KOPT-K1 (cell line): ENCODE measurements at regions not wholly inside any gene's neighbourhood (a gene's known extent, or its start where the extent isn't known, plus 50 kb on each side); places are given as distances from the start of the nearest gene placed in this dataset.

Experiments
- H3K27ac ChIP-seq: fragments of 200-600 bp; sonication (generic); 2 replicates; pipeline ENCODE4 v1.5.1; 2016; ENCODE audit warnings: antibody characterized with exemption, mild to moderate bottlenecking, low read depth, low read length; ENCODE audit not compliant: poor library complexity, severe bottlenecking
- H3K36me3 ChIP-seq: fragments of 200-600 bp; sonication (generic); 2 replicates; pipeline ENCODE4 v1.5.1; 2017; ENCODE audit warnings: antibody characterized with exemption, mild to moderate bottlenecking, low read length, moderate library complexity; ENCODE audit not compliant: insufficient read depth
- H3K9me3 ChIP-seq: fragments of 200-600 bp; sonication (generic); 2 replicates; pipeline ENCODE4 v1.5.1; 2017; ENCODE audit warnings: antibody characterized with exemption, low read length, mild to moderate bottlenecking; ENCODE audit not compliant: insufficient read depth, poor library complexity, severe bottlenecking

DNA sequence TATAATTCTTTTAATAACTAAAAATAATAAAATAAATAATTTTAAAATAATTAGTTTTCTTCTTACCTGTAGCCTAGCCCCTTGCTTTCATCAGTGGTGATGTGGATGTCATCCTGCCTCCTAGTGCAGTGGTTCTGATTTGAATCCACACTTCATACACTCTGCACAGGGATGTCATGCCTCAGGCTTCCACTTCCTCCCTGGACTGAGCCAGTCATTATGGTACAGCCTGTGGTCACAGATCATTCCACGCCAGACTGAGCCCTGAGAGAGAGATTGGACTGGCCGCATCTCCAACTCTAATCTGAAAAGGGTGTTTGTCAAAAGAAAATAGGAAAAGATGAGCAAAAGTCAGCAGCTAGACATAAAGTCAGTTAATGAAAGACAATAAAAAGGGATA is 436.2 kb upstream of the IGFBP3 start:
- no peak overlapping the region for H3K27ac ChIP-seq
- H3K9me3 ChIP-seq: no peaks in the 10 kb centered on the region
- H3K36me3 ChIP-seq: no peaks in the 10 kb centered on the region

DNA sequence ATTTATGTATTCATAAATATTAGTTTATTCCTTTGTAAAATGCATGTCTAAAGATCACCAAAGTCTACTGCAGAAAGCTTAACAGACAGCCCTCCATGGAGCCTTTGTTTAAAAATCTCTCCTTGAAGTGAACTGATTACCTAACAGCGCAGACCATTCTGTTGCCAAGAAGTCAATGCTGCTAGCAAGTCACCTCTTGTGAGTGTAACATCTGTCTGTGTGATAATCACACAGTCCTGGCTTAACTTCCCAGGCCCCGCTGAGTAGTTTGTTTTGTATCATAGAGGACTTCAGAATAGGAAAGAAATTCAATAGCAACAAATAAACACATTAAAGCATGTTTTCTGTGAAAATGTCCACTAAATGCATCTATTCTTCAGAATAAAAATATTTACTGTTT is 435.3 kb upstream of the IGFBP3 start:
- no peaks in the 10 kb centered on the region for H3K36me3 ChIP-seq
- no peaks in the 10 kb centered on the region for H3K9me3 ChIP-seq
- H3K27ac ChIP-seq: no peak overlapping the region

GRCh38 chr7:46355331-46355730 is 434.3 kb upstream of the IGFBP3 start:
- Histone ChIP-seq H3K27ac (no peak overlapping the region), H3K36me3 (no peaks in the 10 kb centered on the region), H3K9me3 (no peaks in the 10 kb centered on the region)

GRCh38 chr7:46352004-46352954 is 431.2 kb upstream of the IGFBP3 start:
- H3K27ac ChIP-seq: no peak overlapping the region
- H3K9me3 ChIP-seq: no peaks in the 10 kb centered on the region
- H3K36me3 ChIP-seq: no peaks in the 10 kb centered on the region

GRCh38 chr7:46349490-46349889 is 428.4 kb upstream of the IGFBP3 start:
- Histone ChIP-seq H3K36me3 (no peaks in the 10 kb centered on the region), H3K9me3 (no peaks in the 10 kb centered on the region), H3K27ac (no peak overlapping the region)

DNA sequence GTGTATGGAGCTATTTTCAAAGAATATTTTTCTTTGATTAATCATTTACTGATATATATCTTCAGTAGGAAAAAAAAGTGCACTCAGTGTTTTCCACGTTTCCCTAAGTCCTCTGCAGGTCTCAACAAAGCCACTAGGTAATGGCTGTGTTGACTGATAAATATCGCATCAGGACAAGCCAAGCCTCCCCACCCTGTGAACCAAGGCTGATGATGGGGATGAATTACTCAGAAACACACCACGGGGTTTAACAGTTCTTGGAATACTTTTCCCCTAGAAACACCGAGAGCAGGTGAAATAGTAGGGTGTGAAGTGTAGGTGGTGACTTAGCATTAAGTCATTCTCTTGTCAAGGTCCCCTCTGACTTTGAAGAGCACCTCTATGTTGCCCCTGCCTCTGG is 423.5 kb upstream of the IGFBP3 start:
- H3K9me3 ChIP-seq: no peaks in the 10 kb centered on the region
- H3K36me3 ChIP-seq: no peaks in the 10 kb centered on the region
- H3K27ac ChIP-seq: no peak overlapping the region

DNA sequence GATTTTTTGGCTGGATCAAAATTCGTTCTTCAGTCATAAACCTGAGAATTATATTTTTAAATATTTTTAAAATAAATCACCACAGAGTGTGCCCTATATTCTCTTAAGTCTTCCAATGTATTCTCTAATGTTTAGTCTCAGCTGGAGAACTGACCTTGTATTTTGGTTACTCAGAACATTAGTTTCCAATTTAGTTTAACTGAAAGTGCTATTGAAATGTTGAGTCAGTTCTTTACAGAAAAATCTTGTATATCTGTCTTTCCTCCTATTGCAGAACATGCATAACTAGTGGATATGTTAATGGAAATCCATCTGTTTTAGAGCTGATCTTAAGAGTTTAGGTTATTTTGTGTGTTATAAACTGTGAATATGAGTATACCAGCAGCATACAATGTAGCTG is 422.7 kb upstream of the IGFBP3 start:
- H3K36me3 ChIP-seq: no peaks in the 10 kb centered on the region
- H3K27ac ChIP-seq: no peak overlapping the region
- no peaks in the 10 kb centered on the region for H3K9me3 ChIP-seq

DNA sequence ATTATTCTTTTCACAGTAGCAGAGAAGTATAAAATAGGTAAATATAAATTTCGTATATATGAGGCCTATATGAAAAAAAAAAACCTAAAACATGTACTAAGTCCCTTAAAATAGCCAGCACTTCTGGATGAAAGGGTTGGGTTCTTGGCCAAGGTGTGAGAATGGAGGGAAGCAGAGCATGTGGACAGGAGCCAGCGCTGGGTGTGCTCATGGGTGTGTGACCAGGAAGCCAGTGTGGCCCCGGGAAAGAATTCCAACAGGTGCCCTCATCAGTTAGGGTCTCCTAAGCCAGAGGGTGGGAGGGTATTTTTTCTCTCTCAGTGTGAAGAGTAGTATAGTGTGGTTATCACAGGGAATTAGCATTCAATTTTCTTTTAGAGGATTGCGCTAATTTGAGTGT is 401.9 kb upstream of the IGFBP3 start:
- Histone ChIP-seq H3K27ac (no peak overlapping the region), H3K9me3 (no peaks in the 10 kb centered on the region), H3K36me3 (no peaks in the 10 kb centered on the region)

DNA sequence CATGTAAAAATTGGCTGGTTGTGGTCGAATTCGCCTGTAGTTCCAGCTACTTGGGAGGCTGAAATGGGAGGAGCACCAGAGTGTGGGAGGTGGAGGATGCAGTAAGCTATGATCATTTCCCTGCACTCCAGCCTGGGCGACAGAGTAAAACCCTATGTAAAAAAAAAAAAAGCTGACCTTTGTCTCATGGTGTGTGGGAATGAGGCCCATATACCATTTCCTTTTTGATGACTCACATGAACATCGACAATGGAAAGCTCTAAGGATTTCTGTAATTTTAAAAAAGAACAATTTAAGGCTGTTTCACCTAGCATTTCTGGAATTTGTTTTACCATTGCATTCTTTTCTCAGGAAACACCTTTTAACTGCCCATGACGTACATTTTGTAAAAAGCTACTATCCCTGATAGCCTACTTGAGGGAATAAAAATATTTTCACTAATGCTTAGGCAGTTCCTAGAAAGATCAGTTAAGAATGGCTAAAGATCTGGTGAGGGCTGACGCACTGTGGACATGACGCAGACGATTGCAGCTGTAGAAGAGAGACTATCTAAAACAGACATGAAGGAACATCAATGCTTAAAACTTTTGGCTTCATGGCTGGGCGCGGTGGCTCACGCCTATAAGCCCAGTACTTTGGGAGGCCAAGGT is 400.6 kb upstream of the IGFBP3 start:
- Histone ChIP-seq H3K9me3 (no peaks in the 10 kb centered on the region), H3K27ac (no peak overlapping the region), H3K36me3 (no peaks in the 10 kb centered on the region)

GRCh38 chr7:46320956-46321355 is 399.9 kb upstream of the IGFBP3 start:
- Histone ChIP-seq H3K9me3 (no peaks in the 10 kb centered on the region), H3K27ac (no peak overlapping the region), H3K36me3 (no peaks in the 10 kb centered on the region)

- Histone ChIP-seq H3K36me3 (no peaks in the 10 kb centered on the region), H3K27ac (no peak overlapping the region), H3K9me3 (no peaks in the 10 kb centered on the region)
These were observed 398.8 kb upstream of the IGFBP3 start for GRCh38 chr7:46319841-46320240.

GRCh38 chr7:46318276-46318675 is 397.2 kb upstream of the IGFBP3 start:
- no peaks in the 10 kb centered on the region for H3K36me3 ChIP-seq
- no peaks in the 10 kb centered on the region for H3K9me3 ChIP-seq
- H3K27ac ChIP-seq: no peak overlapping the region

DNA sequence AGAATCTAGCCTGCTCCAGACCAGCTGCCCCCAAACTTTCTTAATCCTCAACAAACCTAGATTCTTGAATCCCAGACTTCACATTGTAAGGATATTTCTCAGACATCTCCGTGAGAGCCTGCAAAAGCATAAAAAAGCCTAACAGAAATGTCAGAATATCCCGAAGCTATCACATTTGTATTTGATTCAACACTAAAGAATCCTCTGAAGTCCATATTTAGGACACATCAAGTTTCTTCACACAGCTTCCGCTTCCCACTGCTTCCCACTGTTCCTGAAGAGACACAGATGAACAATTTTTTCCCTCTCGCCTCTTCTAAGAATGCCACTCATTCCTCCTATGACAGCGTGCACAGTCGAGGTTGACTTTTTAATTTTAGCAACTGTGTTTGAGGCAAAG is 396.2 kb upstream of the IGFBP3 start:
- no peak overlapping the region for H3K27ac ChIP-seq
- H3K9me3 ChIP-seq: no peaks in the 10 kb centered on the region
- no peaks in the 10 kb centered on the region for H3K36me3 ChIP-seq

DNA sequence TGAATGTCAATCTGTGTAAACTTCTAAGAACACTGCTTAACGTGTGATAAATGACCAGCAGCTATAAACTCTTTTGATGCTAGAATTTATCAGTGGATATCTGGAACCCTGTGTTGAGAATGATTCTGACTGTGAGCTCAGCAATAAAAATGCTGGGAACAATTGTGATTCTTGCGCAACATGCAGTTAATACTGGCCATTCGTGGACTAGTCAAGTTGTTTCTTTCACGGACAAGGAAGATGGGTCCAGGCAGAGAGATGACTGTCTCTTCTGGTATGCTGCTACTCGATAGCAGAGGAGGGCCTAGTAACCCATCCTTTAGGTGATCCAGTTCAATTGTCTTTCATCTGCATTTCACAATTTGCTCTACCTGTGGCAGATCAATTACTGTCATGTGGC is 394.8 kb upstream of the IGFBP3 start:
- no peaks in the 10 kb centered on the region for H3K36me3 ChIP-seq
- H3K27ac ChIP-seq: no peak overlapping the region
- no peaks in the 10 kb centered on the region for H3K9me3 ChIP-seq

DNA sequence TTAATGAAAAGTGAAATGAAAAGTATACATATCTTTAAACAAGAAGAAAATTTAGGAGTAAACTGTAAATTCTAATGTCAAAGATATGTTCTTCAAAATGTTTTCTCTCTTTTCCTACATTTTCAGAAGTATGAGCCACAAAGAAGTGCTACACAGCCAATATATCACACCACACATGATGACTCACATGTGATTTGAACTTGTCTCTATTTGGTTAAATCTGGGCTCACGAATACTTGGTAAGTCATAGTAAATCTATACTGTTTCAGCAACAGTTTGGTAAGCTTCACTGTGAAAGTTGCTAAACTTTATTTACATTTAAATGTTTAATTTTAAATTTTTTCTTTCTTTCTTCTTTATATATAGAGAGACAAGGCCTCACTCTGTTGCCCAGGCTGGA is 380.6 kb upstream of the IGFBP3 start:
- no peaks in the 10 kb centered on the region for H3K36me3 ChIP-seq
- H3K9me3 ChIP-seq: no peaks in the 10 kb centered on the region
- H3K27ac ChIP-seq: no peak overlapping the region

DNA sequence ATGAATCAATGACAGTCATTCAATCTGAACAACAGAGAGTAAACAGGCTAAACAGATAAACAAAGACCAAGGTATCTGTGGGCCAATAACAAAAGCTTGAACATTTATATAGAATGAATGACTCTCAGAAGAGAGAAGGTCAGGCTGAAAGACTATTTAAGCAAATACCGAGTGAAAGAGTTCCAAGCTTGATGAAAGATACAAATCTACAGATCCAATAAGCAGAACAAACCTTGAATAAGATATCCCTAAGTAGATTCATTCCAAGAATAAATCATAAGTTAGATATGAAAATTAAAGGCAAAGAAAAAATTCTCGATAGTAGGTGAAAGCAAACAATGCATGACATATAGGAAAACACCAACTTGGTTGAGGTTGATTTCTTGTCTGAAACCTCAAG is 376.4 kb upstream of the IGFBP3 start:
- Histone ChIP-seq H3K9me3 (no peaks in the 10 kb centered on the region), H3K36me3 (no peaks in the 10 kb centered on the region), H3K27ac (no peak overlapping the region)
